ENCODE measurements at regions not wholly inside any gene's neighbourhood (a gene's known extent, or its start where the extent isn't known, plus 50 kb on each side); places are given as distances from the start of the nearest gene placed in this dataset.

DNA sequence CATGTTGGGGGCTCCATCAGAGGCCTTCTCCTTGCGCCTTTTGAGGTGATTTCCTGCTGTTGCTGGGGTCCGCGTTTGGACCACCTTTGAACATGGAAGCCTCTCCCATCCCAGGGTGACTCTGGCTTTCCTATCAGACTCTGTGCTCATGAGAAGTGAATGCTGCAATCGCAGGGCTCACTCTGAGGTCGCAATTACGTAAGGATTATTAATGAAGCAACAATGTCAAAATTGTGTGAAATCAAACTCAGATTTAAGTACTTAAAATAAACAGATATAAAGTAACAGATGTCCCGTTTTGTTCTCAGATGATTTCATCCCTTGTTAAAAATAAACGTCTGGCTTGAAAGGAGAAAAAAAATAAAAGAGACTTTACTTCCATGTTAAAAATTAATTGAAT is 634.2 kb downstream of the BNC2 start:
- no peaks in the 10 kb centered on the region for H3K27me3 ChIP-seq
- DNase-seq, result no peak
- no peak overlapping the region for H3K9ac ChIP-seq (ENCODE audit: low read depth in 2 of 2, low read length in 2 of 2)
- H3K4me3 ChIP-seq, result no peak overlapping the region
- TF ChIP-seq, protein P1, sequence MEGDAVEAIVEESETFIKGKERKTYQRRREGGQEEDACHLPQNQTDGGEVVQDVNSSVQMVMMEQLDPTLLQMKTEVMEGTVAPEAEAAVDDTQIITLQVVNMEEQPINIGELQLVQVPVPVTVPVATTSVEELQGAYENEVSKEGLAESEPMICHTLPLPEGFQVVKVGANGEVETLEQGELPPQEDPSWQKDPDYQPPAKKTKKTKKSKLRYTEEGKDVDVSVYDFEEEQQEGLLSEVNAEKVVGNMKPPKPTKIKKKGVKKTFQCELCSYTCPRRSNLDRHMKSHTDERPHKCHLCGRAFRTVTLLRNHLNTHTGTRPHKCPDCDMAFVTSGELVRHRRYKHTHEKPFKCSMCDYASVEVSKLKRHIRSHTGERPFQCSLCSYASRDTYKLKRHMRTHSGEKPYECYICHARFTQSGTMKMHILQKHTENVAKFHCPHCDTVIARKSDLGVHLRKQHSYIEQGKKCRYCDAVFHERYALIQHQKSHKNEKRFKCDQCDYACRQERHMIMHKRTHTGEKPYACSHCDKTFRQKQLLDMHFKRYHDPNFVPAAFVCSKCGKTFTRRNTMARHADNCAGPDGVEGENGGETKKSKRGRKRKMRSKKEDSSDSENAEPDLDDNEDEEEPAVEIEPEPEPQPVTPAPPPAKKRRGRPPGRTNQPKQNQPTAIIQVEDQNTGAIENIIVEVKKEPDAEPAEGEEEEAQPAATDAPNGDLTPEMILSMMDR (IDR thresholded peaks at IDR 0.05), result no peak
- H3K36me3 ChIP-seq, result no peaks in the 10 kb centered on the region
- H3K4me1 ChIP-seq, result no peaks in the 10 kb centered on the region
- H3K27ac ChIP-seq, result no peak overlapping the region
- intact Hi-C loops (cut with DNase I), result no loop called here
- H3K9me3 ChIP-seq, result no peaks in the 10 kb centered on the region

DNA sequence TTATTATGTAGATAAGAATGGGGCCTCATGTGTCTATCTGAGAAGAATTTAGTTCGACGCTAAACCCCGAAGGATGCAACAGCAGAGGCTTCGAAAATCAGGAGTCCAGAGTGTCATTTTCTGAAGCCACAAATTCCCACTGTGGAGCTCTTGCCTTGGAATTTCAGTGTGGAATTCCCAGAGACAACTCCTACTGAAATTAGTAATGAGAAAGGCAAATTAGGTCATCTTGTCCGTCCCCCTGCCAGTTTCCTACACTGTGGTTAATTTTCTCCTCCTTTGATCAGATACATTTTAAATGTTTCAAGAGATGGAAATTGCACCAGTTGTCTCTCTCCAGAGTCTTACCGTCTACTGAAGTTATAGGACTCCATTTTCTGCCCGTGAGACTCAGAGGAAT is 633.6 kb downstream of the BNC2 start:
- intact Hi-C loops (cut with DNase I), result no loop called here
- DNase-seq, result no peak
- no peaks in the 10 kb centered on the region for H3K4me1 ChIP-seq
- H3K36me3 ChIP-seq, result no peaks in the 10 kb centered on the region
- TF ChIP-seq, protein P1 (IDR thresholded peaks at IDR 0.05), result no peak
- no peak overlapping the region for H3K27ac ChIP-seq
- H3K4me3 ChIP-seq, result no peak overlapping the region
- no peak overlapping the region for H3K9ac ChIP-seq (ENCODE audit: low read depth in 2 of 2, low read length in 2 of 2)
- no peaks in the 10 kb centered on the region for H3K27me3 ChIP-seq
- no peaks in the 10 kb centered on the region for H3K9me3 ChIP-seq

DNA sequence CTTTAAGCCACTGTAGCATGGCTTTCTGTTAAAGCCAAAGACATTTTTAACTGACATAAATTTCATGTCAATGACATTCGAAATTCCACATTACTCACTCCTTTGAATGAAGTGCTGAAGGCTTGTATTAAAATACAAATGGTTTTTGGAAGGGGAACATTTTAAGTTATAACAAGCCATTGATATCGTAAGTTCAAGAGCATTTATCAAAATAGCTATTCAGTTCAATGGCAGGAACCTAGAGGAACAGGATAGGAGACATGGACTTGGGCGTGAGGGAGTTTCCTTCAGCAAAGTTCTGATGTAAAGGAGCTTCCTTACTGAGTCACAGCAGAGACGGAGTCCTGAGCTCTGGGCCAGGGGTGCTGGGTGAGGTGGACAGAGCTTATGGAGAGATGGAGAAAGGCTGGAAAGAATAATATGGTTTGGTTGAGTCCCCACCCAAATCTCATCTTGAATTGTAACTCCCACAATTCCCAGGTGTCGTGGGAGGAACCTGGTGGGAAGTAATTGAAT is 631.8 kb downstream of the BNC2 start:
- intact Hi-C loops (cut with DNase I), result no loop called here
- H3K36me3 ChIP-seq, result no peaks in the 10 kb centered on the region
- H3K27ac ChIP-seq, result no peak overlapping the region
- H3K4me3 ChIP-seq, result no peak overlapping the region
- H3K9me3 ChIP-seq, result no peaks in the 10 kb centered on the region
- no peak overlapping the region for H3K9ac ChIP-seq (ENCODE audit: low read depth in 2 of 2, low read length in 2 of 2)
- no peak for DNase-seq
- TF ChIP-seq, protein P1 (IDR thresholded peaks at IDR 0.05), result no peak
- no peaks in the 10 kb centered on the region for H3K4me1 ChIP-seq
- H3K27me3 ChIP-seq, result no peaks in the 10 kb centered on the region

DNA sequence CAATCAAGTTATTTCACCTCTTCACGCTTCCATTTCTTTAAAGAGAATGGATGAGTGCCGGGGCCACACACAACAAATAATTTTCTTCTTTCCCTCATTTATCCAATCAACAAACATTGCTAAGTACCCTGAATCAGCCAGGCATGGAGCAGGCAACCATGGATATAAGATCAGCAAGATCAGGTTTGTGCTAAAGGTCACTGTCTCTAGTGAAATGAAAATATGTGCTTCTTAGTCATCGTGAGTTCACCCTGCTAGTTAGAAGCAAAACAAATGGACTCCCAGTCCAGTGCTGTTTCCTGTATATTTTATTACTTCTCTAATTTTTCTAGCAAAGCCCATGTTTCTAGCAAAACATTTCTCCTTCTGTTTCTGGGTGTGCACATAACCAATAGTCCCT is 629.2 kb downstream of the BNC2 start:
- Histone ChIP-seq H3K9ac (ENCODE audit: low read depth in 2 of 2, low read length in 2 of 2) (no peak overlapping the region), H3K4me3 (no peak overlapping the region), H3K9me3 (no peaks in the 10 kb centered on the region), H3K36me3 (no peaks in the 10 kb centered on the region), H3K27me3 (no peaks in the 10 kb centered on the region), H3K4me1 (no peaks in the 10 kb centered on the region), H3K27ac (no peak overlapping the region)
- DNase-seq, result no peak
- TF ChIP-seq, protein P1 (IDR thresholded peaks at IDR 0.05), result no peak
- intact Hi-C loops (cut with DNase I), result no loop called here

DNA sequence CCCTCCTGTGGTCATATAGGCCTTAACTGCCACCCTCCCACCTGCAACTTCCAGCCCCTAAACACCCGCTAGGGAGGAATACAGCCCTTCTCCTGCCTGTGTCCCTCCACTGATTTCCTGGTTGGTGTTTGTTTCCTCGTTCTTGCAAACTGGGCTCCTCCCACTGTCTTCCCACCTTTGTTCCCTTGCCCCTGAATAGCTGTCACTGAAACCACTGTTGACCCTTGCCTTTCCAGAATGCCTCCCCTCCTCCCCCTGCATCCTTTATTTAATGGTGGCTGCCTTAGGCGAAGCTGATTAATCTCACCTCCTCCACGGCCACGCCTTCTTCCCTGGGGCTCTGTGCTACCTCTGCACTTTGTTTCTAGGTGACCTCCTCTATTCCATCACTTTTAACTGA is 626.7 kb downstream of the BNC2 start:
- H3K27ac ChIP-seq, result no peak overlapping the region
- no peak overlapping the region for H3K9ac ChIP-seq (ENCODE audit: low read depth in 2 of 2, low read length in 2 of 2)
- H3K27me3 ChIP-seq, result no peaks in the 10 kb centered on the region
- no peaks in the 10 kb centered on the region for H3K4me1 ChIP-seq
- DNase-seq, result peak; percentile 23
- no peak overlapping the region for H3K4me3 ChIP-seq
- intact Hi-C loops (cut with DNase I), result no loop called here
- no peaks in the 10 kb centered on the region for H3K36me3 ChIP-seq
- H3K9me3 ChIP-seq, result no peaks in the 10 kb centered on the region
- TF ChIP-seq, protein P1 (IDR thresholded peaks at IDR 0.05), result no peak
